Glomerular visceral epithelial cell (primary cell): ENCODE measurements at regions not wholly inside any gene's neighbourhood (a gene's known extent, or its start where the extent isn't known, plus 50 kb on each side); places are given as distances from the start of the nearest gene placed in this dataset.

Source experiments
- DNase-seq: peaks from one replicate; pipeline ENCODE4 v3.0.0-alpha.2; 2016; ENCODE audit errors: extremely low spot score

DNA sequence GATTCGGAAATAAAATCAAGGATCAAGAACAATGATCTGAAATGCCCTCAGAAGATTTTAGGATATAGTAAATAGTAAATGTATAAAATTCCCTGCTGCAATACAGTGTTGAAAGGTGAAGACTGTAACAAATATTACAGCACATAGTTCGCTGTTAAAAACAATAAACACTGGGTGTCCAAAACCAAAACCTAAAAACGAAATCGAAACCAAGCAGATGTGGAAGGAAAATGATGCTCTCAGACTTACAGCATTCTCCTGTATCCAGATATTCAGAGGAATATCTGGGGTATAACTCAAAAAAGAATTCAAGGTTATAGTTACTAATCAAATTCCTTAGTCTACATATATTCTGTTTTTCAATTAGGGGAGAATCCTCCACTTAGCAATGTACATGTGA lies 708.1 kb upstream of the PCDH15 start:
- DNase-seq, result no peak

- peak; percentile 47 for DNase-seq
Observed at GRCh38 chr10:55500931-55501559, 700.0 kb upstream of the PCDH15 start.

GRCh38 chr10:55497893-55498499 lies 697.0 kb upstream of the PCDH15 start:
- DNase-seq, result no peak

DNA sequence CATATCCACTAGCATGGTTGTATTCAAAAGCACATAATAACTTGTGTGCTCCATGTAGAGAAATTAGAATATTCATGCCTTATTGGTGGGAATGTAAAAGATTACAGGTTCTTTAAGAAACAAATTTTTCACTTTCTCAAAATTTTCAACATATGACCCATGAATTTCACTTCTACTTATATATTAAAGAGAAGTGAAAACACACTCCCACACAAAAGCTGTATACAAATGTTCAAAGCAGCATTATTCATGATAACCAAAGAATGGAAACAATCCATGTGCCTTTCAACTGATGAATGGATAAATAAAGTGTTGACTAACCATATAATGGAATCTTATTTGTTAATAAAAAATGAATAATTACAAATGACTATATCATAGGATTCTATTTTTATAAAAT lies 694.5 kb upstream of the PCDH15 start:
- no peak for DNase-seq

DNA sequence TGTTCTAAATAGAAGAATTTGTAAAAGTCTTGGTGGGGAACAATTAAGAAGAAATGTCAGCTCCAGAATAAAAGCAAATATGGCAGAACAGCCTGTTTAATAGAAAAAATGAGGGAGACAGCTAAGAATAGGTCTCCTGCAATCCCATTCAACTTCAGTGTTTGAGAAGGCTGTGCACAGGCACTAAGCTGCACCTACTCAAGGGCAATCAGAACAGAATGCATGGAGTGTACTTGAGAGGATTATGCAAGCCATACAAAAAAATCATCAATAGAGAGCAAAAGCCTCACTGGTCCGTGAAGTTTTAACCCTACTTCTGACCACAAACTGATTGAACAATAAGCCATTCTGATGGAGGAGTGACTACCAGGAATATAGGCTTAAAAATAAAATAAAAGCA lies 690.7 kb upstream of the PCDH15 start:
- no peak for DNase-seq

DNA sequence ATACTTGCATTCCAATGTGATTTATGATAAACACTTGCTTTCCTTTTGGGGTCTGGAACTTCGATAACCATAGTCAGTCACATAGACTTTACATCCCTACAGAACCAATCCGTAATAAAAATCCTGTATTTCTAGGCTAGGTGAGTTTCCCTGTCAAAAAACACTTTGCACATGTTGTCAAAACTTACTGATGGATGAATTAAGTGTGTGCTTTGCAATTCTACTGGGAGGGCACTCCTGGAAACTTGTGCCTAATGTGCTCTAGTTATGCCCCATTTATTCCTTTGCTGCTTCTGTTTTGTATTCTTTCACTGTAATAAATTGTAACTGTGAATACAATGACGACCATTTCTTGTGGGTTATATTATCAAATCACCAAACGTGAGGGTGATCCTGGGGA lies 684.8 kb upstream of the PCDH15 start:
- no peak for DNase-seq

GRCh38 chr10:55476129-55476528 lies 675.1 kb upstream of the PCDH15 start:
- no peak for DNase-seq

GRCh38 chr10:55474258-55474657 lies 673.2 kb upstream of the PCDH15 start:
- DNase-seq, result no peak

- no peak for DNase-seq
Observed at GRCh38 chr10:55470840-55471239, 669.8 kb upstream of the PCDH15 start.

GRCh38 chr10:55466806-55467504 lies 665.9 kb upstream of the PCDH15 start:
- no peak for DNase-seq

DNA sequence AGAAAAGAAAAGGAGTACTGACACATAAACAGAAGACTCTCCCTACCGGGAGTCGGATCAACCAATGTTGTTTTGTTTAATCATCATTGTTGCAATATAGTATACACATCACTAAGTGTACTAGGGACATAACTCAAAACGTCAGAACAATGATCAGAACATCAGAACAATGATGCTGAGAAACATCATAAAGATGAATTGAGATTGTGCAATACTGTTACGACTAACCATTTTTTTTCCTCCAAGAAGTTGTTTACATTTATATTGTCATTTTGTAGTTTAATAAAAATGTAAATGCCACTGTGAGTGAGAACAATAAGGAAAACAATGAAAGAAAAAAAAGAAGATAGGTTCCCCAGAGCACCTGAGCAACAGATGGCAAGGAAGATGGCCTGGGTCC lies 663.1 kb upstream of the PCDH15 start:
- no peak for DNase-seq

GRCh38 chr10:55460008-55460407 lies 659.0 kb upstream of the PCDH15 start:
- DNase-seq, result no peak

- DNase-seq, result no peak
Observed at GRCh38 chr10:55449981-55450380, 649.0 kb upstream of the PCDH15 start.

DNA sequence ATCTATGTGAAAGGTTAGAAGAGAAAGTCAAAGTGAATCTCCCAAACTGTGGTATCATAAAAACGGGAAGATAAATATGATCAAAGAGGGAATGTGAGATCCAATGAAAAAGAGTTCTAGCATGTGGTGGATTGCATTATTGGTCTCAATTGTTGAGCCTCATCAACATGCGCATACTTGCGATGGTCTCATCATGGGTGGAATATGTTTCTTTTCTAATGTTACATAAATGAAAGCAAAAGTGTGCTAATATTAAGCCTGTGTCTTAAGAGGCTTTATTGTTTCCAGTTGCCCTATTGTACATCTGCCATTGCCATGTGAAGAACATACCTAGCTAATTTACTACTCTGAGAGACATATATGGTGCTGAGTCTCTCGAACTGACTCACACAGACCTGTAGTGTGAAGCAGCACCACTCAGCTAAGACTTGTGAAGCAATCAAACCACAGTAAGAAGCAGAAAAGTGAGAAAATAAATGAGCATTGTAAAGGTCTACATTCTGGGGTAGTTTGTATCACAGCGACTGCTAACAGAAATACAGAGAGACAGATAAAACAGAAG lies 645.5 kb upstream of the PCDH15 start:
- DNase-seq, result no peak

DNA sequence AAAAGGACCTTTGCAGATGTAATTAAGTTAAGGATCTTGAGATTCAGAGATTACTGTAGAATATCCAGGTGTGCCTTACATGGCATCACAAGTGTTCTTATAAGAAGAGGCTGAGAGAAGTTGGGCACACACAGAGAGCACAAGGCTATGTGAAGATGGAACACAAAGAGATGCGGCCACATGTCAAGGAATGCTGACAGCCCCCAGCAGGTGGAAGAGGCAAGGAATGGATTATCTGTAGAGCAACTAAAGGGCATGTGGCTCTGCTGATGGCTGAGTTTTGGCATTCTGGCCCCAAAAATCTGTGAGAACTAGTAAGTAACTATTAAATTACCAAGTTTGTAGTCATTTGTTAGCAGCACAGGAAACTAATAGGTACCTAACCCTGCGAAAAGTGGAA lies 640.7 kb upstream of the PCDH15 start:
- DNase-seq, result no peak

DNA sequence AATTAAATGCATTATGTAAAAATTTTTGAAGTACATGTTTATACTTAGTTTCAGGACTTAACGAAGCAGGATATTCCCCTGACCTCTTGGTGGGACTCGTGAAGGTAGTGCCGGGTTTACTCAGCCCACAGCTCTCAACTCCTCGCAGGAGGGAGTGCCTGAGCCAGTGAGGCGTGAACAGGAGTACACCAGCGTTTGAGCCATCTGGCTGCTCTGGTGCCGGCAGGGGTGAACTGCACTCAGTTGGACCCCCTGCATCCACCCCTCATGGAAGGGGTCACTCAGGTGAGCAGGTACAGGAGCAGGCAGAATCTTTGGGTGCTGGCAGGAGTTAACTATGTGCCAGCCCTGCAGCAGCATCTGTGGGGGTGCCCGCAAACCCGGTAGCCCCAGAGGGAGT lies 625.1 kb upstream of the PCDH15 start:
- no peak for DNase-seq

DNA sequence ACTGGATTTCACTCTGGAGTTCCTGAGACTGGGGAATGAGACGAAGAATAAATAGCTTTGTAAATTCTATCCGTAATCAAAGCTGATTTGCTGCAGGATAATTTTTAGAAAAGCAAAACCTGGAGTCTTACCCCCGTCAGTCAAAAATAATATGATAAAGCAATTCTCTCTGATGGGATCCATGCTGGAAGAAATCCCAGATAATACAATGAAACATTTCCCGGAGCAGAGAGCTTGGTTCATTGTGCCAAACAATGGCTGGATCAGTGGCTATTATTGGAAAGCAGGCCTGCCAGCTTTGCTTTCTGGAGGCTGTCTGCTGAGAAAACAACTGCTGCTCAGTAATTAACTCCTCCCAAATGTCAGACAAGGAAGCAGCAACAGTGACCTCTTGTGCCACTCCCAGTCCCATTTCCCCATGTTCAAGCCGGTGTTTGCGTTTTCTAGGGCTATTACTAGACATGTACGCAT lies 609.4 kb upstream of the PCDH15 start:
- DNase-seq, result no peak

DNA sequence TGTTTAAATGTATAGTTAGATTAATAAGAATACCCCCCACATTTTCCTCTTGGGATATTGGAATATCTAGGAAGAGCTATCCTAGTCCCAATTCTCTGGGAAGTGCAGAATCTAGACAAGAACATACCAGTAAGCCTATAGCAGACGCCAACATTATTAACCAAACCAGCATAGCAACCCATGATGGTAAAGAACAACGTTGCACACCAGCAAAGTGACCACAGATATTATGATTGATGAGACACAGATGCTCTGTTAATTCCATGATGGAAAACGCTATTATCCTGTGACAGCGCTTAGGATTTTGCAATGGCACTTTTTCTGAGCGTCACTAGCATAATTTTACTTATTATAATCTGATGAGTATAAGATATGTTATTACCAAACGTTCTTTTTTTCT lies 603.1 kb upstream of the PCDH15 start:
- DNase-seq, result no peak

DNA sequence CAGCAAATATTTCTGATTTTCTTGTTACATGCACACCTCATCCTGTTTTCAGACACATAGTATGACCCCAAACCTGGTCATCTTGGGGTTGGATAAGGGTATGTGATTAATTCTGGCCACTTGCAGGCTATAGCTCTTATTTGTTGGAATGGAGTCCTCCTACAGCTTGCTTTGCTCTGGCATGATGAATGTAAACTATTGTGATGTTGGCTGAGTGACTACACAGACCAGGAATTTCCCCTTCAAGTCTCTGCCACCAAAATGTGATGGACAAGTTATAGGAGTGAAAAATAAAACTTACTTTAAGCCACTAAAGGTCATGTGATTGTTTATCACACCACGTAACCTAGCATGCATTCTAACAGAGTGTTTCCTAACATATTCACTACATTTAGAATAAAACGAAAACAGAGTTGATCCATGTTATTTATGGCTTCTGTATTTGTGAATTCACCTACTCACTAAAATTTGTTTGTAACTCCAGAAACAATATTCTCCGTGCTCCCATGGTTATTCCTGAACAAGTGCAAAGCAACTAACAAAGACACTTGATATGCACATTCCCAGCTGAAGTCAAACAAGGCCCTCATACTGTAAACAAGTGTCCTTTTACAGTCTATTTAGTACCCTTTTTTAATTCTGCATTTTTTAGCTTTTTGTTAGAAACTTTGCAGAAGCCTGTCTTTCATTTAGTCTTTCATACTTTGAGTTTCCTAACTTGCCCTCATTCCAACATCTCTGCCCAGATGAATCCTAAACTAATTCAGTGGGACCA lies 599.2 kb upstream of the PCDH15 start:
- DNase-seq, result no peak

- DNase-seq, result no peak
Observed at GRCh38 chr10:55398497-55398882, 597.5 kb upstream of the PCDH15 start.

GRCh38 chr10:55397777-55398496 lies 596.9 kb upstream of the PCDH15 start:
- DNase-seq, result no peak

GRCh38 chr10:55378196-55378595 lies 577.2 kb upstream of the PCDH15 start:
- no peak for DNase-seq
